GM12878 (cell line): ENCODE measurements at regions not wholly inside any gene's neighbourhood (a gene's known extent, or its start where the extent isn't known, plus 50 kb on each side); places are given as distances from the start of the nearest gene placed in this dataset.

ENCODE experiments used
- ATF7 ChIP-seq: fragments of 450-650 bp; IDR thresholded peaks from 2 replicates; pipeline ENCODE4 v1.6.1; 2016; ENCODE audit warnings: low read depth, mild to moderate bottlenecking
- CEBPB ChIP-seq, 2 experiments: fragments of 150-350 bp in 1 of 2; IDR thresholded peaks; 2 replicates each; pipeline ENCODE4 v1.6.1; 2012 to 2014; ENCODE audit warnings: low read depth in 2 of 2, low read length in 2 of 2, borderline replicate concordance in 1 of 2, inconsistent platforms in 1 of 2
- POLR2A ChIP-seq: IDR thresholded peaks from 2 replicates; pipeline ENCODE4 v1.6.1; 2011; ENCODE audit warnings: low read depth, mild to moderate bottlenecking, low read length
- RCOR1 ChIP-seq: conservative IDR thresholded peaks from 2 replicates; pipeline ENCODE4 v1.6.1; 2012; ENCODE audit warnings: low read depth, low read length, improper control_type of control experiment
- SMAD1 ChIP-seq: fragments of 450-650 bp; IDR thresholded peaks from 2 replicates; pipeline ENCODE4 v1.6.1; 2018; ENCODE audit warnings: mild to moderate bottlenecking, low read depth; ENCODE audit not compliant: partially characterized antibody
- TAF1 ChIP-seq: IDR thresholded peaks from 2 replicates; pipeline ENCODE4 v1.6.1; 2011; ENCODE audit warnings: mild to moderate bottlenecking, low read depth, low read length, borderline replicate concordance
- TCF3 ChIP-seq: IDR thresholded peaks from 2 replicates; pipeline ENCODE4 v1.6.1; 2012; ENCODE audit warnings: low read depth, mild to moderate bottlenecking, low read length, borderline replicate concordance; ENCODE audit not compliant: insufficient read depth
- USF2 ChIP-seq: IDR thresholded peaks from 2 replicates; pipeline ENCODE4 v1.6.1; 2011; ENCODE audit warnings: low read depth, low read length, improper control_type of control experiment, borderline replicate concordance
- ZNF274 ChIP-seq: IDR thresholded peaks from one replicate; pipeline ENCODE4 v1.8.0; 2011; ENCODE audit not compliant: insufficient read length, insufficient read depth
- ZNF687 ChIP-seq: fragments of 450-650 bp; IDR thresholded peaks from 2 replicates; pipeline ENCODE4 v1.6.1; 2017; ENCODE audit warnings: mild to moderate bottlenecking, moderate library complexity

- TF ChIP-seq SMAD1 (no peak), TCF3 (no peak), ATF7 (no peak), CEBPB (IDR thresholded peaks at IDR 0.05; ENCODE audit: borderline replicate concordance in 1 of 2, low read depth in 2 of 2, low read length in 2 of 2) (no peak), ZNF687 (no peak), ZNF274 (no peak), TAF1 (no peak), RCOR1 (no peak), POLR2A (no peak), USF2 (no peak)
These were observed 60.3 kb upstream of the FMN2 start for GRCh38 chr1:240031414-240031813.
